ENCODE measurements at regions not wholly inside any gene's neighbourhood (a gene's known extent, or its start where the extent isn't known, plus 50 kb on each side); places are given as distances from the start of the nearest gene placed in this dataset.

- H2AFZ ChIP-seq (ENCODE audit: low read length) = no peak overlapping the region
- intact Hi-C loops (cut with micrococcal nuclease; ENCODE audit: unreplicated experiment) (no loop called here), in situ Hi-C loops (cut with HindIII; ENCODE audit: extremely low pct_ligation_motif_present, low pct_unique_long_range_greater_than_20kb) (no loop called here)
- H3K9ac ChIP-seq (ENCODE audit: insufficient read depth, low read depth, low read length) = no peak overlapping the region
- BruUV-seq (replicated peaks) = no TSS peak
- peaks cover 38% of the 10 kb centered on the region for H3K9me3 ChIP-seq (ENCODE audit: low read length)
- TF ChIP-seq ZNF30 (CRISPR knock-in tag; IDR thresholded peaks at IDR 0.05) = no peak
- TF ChIP-seq DPF2 (CRISPR knock-in tag; IDR thresholded peaks at IDR 0.05; ENCODE audit: borderline replicate concordance, low read depth) = no peak
- no peak for TF ChIP-seq ZNF687 (CRISPR knock-in tag; IDR thresholded peaks at IDR 0.05)
- no peak for TF ChIP-seq ARHGAP35 (CRISPR knock-in tag; IDR thresholded peaks at IDR 0.05; ENCODE audit: borderline replicate concordance)
- ChIA-PET POLR2A (no interaction called here), CTCF (ENCODE audit: low intra/inter-chr PET ratio, low total read pairs) (no interaction called here)
- whole genome bisulfite sequencing (ENCODE audit: low lambda C conversion rate) = 0% methylated on average over 1 of the region's 1 CpG
- no peaks in the 10 kb centered on the region for H3K79me2 ChIP-seq (ENCODE audit: insufficient read depth, low read length)
- DNase-seq (ENCODE audit: low spot score) (no peak), FAIRE-seq (no peak), ATAC-seq (no peak)
- H3K4me2 ChIP-seq (ENCODE audit: low read depth, low read length) = no peak overlapping the region
- no peaks in the 10 kb centered on the region for H4K20me1 ChIP-seq (ENCODE audit: insufficient read depth, low read length)
- no peaks in the 10 kb centered on the region for H3K4me1 ChIP-seq (ENCODE audit: insufficient read depth, low read length)
- no peaks in the 10 kb centered on the region for H3K27me3 ChIP-seq (ENCODE audit: control insufficient read depth in 1 of 2, insufficient read depth in 2 of 2, low read length in 2 of 2)
- H3K36me3 ChIP-seq (replicated peaks in 1 of 2; ENCODE audit: control insufficient read depth in 1 of 2, insufficient read depth in 2 of 2, low read length in 2 of 2) = no peaks in the 10 kb centered on the region
- H3K27ac ChIP-seq (ENCODE audit: extremely low read length, insufficient read depth, low read length) = no peak overlapping the region
- no peak overlapping the region for H3K4me3 ChIP-seq (replicated peaks in 1 of 3; ENCODE audit: insufficient read depth in 1 of 3, low read depth in 2 of 3, low read length in 3 of 3)
Measured at GRCh38 chr10:20486791-20487190, 410.3 kb downstream of the NEBL start.

GRCh38 chr10:20485554-20485953, 411.6 kb downstream of the NEBL start:
- Histone ChIP-seq H3K9ac (ENCODE audit: insufficient read depth, low read depth, low read length) (no peak overlapping the region), H3K4me3 (replicated peaks in 1 of 3; ENCODE audit: insufficient read depth in 1 of 3, low read depth in 2 of 3, low read length in 3 of 3) (no peak overlapping the region), H3K79me2 (ENCODE audit: insufficient read depth, low read length) (no peaks in the 10 kb centered on the region), H3K9me3 (ENCODE audit: low read length) (peaks cover 49% of the 10 kb centered on the region), H3K4me1 (ENCODE audit: insufficient read depth, low read length) (no peaks in the 10 kb centered on the region), H3K27me3 (ENCODE audit: control insufficient read depth in 1 of 2, insufficient read depth in 2 of 2, low read length in 2 of 2) (no peaks in the 10 kb centered on the region), H4K20me1 (ENCODE audit: insufficient read depth, low read length) (no peaks in the 10 kb centered on the region), H3K36me3 (replicated peaks in 1 of 2; ENCODE audit: control insufficient read depth in 1 of 2, insufficient read depth in 2 of 2, low read length in 2 of 2) (no peaks in the 10 kb centered on the region), H3K27ac (ENCODE audit: extremely low read length, insufficient read depth, low read length) (no peak overlapping the region), H2AFZ (ENCODE audit: low read length) (no peak overlapping the region), H3K4me2 (ENCODE audit: low read depth, low read length) (no peak overlapping the region)
- ATAC-seq (no peak), FAIRE-seq (no peak), DNase-seq (ENCODE audit: low spot score) (no peak)
- BruUV-seq (replicated peaks) = no TSS peak
- 23% methylated on average over 3 of the region's 3 CpGs for WGBS (ENCODE audit: low lambda C conversion rate)
- POLR2A ChIA-PET = no interaction called here
- in situ Hi-C loops (cut with HindIII; ENCODE audit: extremely low pct_ligation_motif_present, low pct_unique_long_range_greater_than_20kb) = no loop called here
- intact Hi-C loops (cut with micrococcal nuclease; ENCODE audit: unreplicated experiment) = no loop called here
- CTCF ChIA-PET (ENCODE audit: low intra/inter-chr PET ratio, low total read pairs) = no interaction called here
- TF ChIP-seq ARID3A (IDR thresholded peaks at IDR 0.05; ENCODE audit: low read depth, low read length) (no peak), MAFF (IDR thresholded peaks at IDR 0.05; ENCODE audit: low read depth, low read length) (peak; percentile 35; the same call in 1 of the 2 replicates), MIER3 (CRISPR knock-in tag; IDR thresholded peaks at IDR 0.05; ENCODE audit: borderline replicate concordance) (no peak), MAFK (conservative IDR thresholded peaks at IDR 0.05 in 1 of 2, IDR thresholded peaks at IDR 0.05 in 1 of 2; ENCODE audit: low read length in 2 of 2) (peak; percentile 10 to 58; a peak in 2 of 4 replicates), NFATC3 (CRISPR knock-in tag; IDR thresholded peaks at IDR 0.05) (no peak), CSRNP2 (CRISPR knock-in tag; conservative IDR thresholded peaks at IDR 0.05; ENCODE audit: low read depth) (no peak)

Measured in HepG2 (cell line).